Stimulated activated CD8-positive, alpha-beta memory T cell treated with anti-CD3 and anti-CD28 coated beads, Interleukin-2, amount 100 ng/mL, for 48 hours (primary cell): ENCODE measurements at regions not wholly inside any gene's neighbourhood (a gene's known extent, or its start where the extent isn't known, plus 50 kb on each side); places are given as distances from the start of the nearest gene placed in this dataset.
A peak's percentile ranks its signal among the peaks of the same experiment; 100 is the strongest.

Experiments used
- DNase-seq, 2 donors: peaks; one replicate each; pipeline ENCODE4 v3.0.0-alpha.2; 2020; ENCODE audit warnings: low read depth in 2 of 2

- no peak for DNase-seq
Observed at GRCh38 chr17:77001487-77001886, 133.3 kb downstream of the MGAT5B start.

DNA sequence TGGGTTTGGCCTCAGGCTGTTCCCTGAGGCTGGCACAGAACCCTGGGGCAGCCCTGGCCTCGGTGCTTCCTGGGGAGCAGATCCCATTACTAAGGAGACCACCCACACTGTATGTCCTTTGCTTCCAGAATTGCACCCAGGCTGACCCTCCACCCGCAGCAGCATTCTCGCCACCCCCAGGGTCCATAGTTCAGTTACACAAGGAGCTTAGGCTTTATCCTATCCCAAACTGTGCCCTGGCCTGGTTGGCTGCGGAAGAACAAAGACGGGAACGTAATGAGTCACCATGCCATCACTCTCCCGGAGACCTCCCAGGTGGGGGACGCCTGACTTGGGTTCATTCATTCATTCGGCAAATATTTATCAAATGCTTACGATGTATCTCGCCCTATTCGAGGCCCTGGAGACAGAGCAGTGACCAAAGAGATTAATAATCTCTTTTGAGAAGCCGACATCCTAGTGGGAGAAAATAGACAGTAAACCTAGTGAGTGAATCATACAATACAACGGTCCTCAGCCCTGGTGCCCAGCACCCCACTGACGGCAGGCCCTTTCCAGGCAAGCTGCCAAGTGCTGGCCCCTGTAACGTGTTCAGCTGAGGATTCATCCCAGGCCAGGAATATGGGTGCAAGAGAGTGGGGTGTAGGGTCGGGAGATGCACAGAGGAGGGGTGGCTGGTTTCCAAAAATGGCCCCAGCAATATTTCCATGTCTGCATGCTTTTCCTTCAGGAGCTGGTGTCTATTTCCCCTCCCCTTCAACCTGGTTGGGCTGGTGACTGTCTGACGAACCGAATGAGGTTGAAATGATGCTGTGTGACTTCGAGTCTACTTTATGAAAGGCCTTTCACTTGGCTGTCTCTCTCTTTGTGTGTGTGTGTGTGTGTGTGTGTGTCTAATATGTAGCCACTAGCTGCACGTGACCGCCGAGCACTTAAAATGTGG is 134.2 kb downstream of the MGAT5B start:
- DNase-seq, result no peak

- no peak for DNase-seq
Observed at GRCh38 chr17:77003699-77004098, 135.5 kb downstream of the MGAT5B start.

DNA sequence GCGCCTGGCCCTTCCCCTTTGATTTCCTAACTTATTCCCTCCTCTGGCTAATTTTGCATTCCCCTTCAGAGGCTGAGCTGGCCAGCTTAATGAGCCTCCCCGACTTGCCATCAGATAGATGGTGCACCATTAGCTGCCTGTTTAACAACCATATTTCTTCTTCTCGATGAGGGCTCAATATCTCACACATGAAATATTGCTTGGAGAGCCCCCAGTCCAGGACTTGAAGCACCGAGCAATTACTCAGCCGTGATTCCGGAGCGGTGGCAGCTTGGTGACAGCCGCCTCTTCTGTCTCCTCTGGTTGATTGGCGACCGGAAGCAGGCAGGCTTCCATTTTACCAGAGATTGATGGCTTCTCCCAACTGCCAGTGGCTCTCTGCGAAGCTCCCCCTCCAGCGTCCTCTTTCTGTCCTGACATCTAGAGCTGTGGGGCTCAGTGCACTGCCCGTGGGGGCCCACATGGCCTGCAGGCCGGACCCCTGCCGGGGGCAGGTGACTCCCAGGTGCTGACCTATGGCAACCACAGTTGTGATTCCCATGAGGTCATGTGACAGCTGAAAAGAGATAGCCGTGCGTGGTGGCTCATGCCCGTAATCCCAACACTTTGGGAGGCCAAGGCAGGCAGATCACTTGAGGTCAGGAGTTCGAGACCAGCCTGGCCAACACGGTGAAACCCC is 133.7 kb upstream of the SEC14L1 start:
- no peak for DNase-seq

DNA sequence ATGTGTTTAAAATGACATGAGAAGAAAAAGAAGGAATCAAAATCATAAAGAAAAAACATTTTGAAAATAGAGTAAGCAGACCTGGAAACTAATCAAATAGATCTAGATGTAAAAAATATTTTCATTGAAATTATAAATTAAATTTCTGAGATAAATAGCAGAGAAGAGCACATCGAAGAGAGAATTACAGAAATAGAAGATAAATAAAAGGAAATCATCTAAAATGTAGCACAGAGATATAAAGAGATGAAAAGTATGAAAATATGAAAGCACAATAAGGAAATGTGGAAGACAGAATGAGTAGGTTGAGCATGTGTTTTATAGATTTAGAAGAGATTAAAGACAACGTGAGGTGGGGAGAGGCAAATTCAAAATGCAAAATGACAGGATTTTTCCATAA is 130.9 kb upstream of the SEC14L1 start:
- no peak for DNase-seq

- no peak for DNase-seq
Observed at GRCh38 chr17:77010667-77011066, 130.1 kb upstream of the SEC14L1 start.

DNA sequence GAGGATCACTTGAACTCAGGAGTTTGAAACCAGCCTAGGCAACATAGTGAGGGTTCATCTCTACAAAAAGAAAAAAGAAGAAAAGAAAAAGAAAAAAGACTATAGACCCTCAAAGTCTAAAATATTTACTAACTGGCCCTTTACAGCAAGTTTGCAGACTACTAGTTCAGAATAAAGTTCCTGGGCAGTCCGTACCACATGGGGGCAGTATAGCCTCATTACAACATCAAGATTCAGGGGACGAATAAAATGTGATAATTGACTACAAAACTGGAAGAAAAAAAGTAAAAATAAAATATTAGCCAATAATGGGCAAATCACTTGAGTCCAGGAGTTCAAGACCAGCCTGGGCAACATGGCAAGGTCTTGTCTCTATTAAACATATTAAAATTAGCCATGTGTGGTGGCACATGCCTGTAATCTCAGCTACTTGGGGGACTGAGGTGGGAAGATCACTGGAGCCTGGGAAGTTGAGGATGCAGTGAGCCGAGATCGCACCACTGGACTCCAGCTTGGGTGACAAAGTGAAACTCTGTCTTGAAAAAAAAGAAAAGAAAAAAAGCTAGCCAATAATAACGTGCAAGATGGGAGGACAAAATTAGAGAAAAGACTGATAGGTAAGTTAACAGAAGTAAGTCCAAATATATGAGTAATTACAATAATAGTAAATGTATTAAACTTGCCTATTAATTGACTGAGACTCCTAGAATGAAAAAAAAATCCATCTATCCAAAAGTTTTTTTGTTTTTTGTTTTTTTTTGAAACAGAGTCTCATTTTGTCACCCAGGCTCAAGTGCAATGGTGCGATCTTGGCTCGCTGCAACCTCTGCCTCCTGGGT is 129.4 kb upstream of the SEC14L1 start:
- DNase-seq, result peak; percentile 30 to 40

GRCh38 chr17:77018504-77018903 is 122.3 kb upstream of the SEC14L1 start:
- no peak for DNase-seq

DNA sequence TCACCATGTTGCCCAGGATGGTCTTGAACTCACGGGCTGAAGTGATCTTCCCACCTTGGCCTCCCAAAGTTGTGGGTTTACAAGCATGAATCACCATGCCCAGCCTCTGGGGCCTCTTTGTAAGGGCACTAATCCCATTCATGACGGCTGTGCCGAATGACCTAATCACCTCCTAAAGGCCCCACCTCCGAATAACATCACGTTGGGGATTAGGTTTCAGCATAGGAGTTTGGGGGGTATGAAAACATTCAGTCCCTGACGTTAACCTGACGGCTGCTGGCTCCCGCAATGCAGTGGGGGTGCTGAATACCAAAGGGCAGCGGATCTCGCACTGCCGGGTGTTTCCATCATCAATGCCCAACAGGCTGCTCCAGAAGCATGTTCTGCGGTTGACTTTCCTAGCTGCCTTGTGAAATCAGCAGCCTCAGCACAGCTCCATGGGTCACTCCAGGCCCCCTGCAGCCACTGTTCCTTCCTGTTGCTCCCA is 120.8 kb upstream of the SEC14L1 start:
- no peak for DNase-seq

GRCh38 chr17:77020973-77021372 is 119.8 kb upstream of the SEC14L1 start:
- no peak for DNase-seq

DNA sequence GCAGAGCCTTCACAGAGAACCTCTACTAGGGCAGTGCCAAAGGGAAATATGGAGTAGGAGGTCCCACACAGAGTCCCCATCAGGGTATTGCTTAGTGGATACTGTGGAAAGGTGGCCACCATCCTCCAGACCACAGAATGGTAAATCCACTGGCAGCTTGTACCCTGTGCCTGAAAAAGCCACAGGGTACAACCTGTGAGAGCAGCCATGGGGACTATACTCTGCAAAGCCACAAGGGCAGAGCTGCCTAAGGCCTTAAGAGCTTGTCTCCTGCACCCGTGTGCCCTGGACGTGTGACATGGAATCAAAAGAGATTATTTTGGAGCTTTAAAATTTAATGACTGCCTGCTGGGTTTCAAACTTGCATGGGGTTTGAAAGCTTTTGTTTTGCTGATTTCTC is 118.0 kb upstream of the SEC14L1 start:
- DNase-seq, result no peak

DNA sequence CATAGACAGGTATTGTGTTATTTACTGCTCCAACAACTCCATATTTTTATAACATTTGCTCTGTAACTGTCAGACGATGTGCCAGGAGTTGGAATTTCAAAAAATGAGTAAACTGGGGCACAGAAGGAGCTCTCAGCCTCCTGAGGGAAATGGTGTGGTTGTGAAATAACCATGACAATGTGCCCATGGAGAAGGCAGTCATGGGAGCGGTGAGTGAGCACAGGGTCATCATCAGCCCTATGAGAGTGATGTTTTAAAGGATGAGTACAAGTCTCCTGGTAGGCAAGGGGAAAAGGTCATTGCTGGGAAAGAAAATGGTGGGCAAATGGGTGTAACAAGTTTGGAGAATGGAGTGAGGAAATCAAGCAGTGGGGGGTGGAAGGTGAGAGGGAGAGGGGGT is 115.0 kb upstream of the SEC14L1 start:
- no peak for DNase-seq

DNA sequence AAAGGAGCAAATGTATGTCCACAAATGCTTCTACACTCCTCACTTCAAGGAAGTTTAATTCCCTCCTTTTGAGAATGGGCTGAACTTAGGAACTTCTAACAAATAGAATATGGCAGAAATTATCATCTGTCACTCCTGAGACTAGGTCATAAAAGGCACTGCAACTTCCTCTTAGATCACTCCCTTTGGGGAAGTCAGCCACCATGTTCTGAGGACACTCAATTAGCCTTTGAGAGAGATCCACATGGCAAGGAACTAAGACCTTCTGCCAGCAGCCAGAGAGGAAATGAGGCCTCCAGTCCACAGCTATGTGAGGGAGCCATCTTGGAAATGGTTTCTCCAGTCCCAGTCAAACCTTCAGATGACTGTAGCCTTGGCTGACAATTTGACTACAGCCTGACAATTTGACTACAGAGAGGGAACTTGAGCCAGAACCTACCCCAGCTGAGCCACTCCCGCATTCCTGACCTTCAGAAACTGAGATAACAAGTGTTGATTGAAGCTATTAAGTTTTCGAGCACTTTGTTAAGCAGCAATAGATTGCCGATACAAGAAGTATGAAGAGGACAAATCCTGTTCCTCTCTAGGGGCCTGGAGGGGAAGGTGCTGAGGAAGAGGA is 113.4 kb upstream of the SEC14L1 start:
- DNase-seq, result no peak

DNA sequence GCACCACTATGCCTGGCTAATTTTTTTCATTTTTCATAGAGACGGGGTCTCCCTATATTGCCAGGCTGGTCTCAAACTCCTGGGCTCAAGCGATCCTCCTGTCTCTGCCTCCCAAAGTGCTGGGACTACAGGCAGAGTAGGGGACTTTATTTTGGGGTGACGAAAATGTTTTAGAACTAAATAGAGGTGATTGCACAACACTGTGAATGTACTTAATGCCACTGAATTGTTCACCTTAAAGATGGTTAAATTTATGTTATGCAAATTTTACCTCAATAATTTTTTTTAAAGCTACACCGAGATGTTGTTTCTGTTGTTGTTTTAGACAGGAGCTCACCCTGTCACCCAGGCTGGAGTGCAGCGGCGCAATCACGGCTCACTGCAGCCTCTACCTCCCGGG is 111.9 kb upstream of the SEC14L1 start:
- no peak for DNase-seq

- DNase-seq, result no peak
Observed at GRCh38 chr17:77032929-77033328, 107.8 kb upstream of the SEC14L1 start.

- no peak for DNase-seq
Observed at GRCh38 chr17:77033892-77034404, 106.8 kb upstream of the SEC14L1 start.

DNA sequence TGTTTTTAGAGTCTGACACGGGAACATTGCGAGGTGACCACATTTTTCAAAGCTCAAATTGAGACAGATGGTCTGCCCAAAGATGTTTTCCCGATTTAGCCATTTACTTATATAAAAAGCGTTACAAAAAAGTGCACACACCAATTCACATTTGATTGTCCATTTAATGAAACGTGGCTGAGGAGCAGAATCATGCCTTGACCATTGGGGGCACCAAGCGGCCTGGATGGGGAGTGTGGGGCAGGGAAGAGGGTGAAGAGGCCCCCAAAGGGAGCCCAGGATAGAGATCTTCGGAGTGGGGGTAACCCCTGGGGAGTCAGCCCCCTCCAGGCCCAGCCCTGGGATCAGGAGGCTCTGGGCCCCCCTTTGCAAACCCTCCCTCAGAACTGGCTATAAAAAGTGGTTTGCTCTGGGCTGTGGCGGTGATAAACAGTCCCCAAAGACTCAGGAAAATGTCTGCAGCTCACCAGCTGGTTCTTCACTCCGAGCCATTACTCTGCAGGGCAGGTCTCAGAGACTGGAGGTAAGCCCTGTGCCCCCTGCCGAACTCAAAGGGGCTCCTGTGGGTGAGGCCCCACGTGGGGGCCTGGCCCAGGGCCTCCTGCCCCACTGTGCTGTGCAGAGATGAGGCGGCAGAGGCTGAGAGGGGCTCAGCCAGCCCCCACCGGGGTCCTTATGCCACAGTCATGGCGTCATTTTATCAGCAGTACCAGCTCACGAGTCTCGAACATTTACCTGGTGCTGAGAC is 105.9 kb upstream of the SEC14L1 start:
- no peak for DNase-seq

DNA sequence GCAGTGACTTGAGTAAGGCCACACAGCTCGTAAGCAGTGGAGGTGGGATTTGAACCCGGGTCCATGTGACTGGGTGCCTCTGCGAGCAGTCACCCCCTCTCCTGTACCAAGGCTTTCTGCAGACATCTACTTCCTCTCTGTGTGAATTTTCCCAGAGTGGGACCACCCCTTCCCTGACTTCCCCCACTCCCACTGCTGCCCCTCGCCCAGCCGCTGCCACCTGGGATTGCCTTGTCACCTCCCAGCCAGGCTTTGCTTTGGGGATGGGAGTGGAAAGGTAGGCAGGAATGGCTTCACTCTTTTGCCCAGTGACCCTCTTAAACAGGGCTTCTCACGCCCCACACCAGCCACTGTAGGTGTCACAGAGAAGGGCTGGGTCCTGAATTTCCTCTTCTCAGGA is 105.2 kb upstream of the SEC14L1 start:
- no peak for DNase-seq

DNA sequence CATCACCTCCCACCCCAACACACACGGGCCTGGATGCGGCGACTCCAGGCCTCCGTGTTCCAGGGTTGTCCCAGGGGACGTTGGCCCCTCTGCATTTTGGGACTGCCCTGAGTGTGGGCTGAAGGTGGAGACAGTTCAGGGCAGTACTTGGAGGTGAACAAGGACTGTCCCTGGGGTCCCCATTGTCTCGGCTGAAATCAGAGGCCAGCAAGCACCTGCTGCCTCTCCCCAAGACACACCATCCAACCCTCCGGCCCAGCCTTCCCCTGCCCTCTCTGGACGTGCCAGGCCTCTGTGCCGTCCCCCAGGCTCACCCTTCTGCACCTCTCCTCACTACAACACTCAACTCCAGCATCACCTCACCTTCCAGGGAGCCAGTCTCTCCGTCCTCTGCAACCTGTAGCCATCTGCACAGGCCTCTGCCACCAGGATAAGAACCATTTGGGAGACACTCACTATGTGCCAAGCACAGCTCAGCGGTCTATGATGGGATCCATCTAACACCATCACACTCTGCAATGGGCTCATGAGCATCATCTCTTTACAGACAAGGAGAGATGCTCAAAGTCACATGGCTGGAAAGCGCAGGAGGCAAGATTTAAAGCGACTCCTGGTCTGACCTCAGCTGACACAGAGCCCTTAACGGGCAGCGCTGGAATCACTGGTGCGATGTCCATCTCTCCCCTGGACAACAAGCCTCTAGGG is 104.5 kb upstream of the SEC14L1 start:
- DNase-seq, result no peak

GRCh38 chr17:77036841-77037381 is 103.9 kb upstream of the SEC14L1 start:
- DNase-seq, result no peak
